ENCODE measurements at regions not wholly inside any gene's neighbourhood (a gene's known extent, or its start where the extent isn't known, plus 50 kb on each side); places are given as distances from the start of the nearest gene placed in this dataset.
"Not testable (repeated sequence)": the region's sequence is repeated elsewhere in the genome, so short reads cannot be mapped to it uniquely, and the experiment has no call there.

- DNase-seq (ENCODE audit: low read depth) = no peak
Measured at GRCh38 chr7:119838444-119838843, 434.5 kb upstream of the KCND2 start.

- no peak for DNase-seq (ENCODE audit: low read depth)
Measured at GRCh38 chr7:119842337-119842736, 430.6 kb upstream of the KCND2 start.

- DNase-seq (ENCODE audit: low read depth) = no peak
Measured at GRCh38 chr7:119842786-119843185, 430.2 kb upstream of the KCND2 start.

- DNase-seq (ENCODE audit: low read depth) = no peak
Measured at GRCh38 chr7:119861385-119861784, 411.6 kb upstream of the KCND2 start.

- no peak for DNase-seq (ENCODE audit: low read depth)
Measured at GRCh38 chr7:119868387-119868786, 404.6 kb upstream of the KCND2 start.

- no peak for DNase-seq (ENCODE audit: low read depth)
Measured at GRCh38 chr7:119879835-119880234, 393.1 kb upstream of the KCND2 start.

- DNase-seq (ENCODE audit: low read depth) = no peak
Measured at GRCh38 chr7:119886007-119886406, 387.0 kb upstream of the KCND2 start.

- not testable (repeated sequence) for DNase-seq (ENCODE audit: low read depth)
Measured at GRCh38 chr7:119886525-119886924, 386.4 kb upstream of the KCND2 start.

- no peak for DNase-seq (ENCODE audit: low read depth)
Measured at GRCh38 chr7:119888251-119888650, 384.7 kb upstream of the KCND2 start.

GRCh38 chr7:119890631-119891030, 382.3 kb upstream of the KCND2 start:
- DNase-seq (ENCODE audit: low read depth) = no peak

- DNase-seq (ENCODE audit: low read depth) = no peak
Measured at GRCh38 chr7:119895320-119895719, 377.7 kb upstream of the KCND2 start.

- no peak for DNase-seq (ENCODE audit: low read depth)
Measured at GRCh38 chr7:119896386-119896785, 376.6 kb upstream of the KCND2 start.

GRCh38 chr7:119900996-119901672, 371.8 kb upstream of the KCND2 start:
- peak; percentile 26 for DNase-seq (ENCODE audit: low read depth)

GRCh38 chr7:119903085-119903484, 369.9 kb upstream of the KCND2 start:
- no peak for DNase-seq (ENCODE audit: low read depth)

GRCh38 chr7:119905495-119905894, 367.5 kb upstream of the KCND2 start:
- DNase-seq (ENCODE audit: low read depth) = no peak

GRCh38 chr7:119908948-119909347, 364.0 kb upstream of the KCND2 start:
- DNase-seq (ENCODE audit: low read depth) = no peak

GRCh38 chr7:119914119-119914518, 358.9 kb upstream of the KCND2 start:
- not testable (repeated sequence) for DNase-seq (ENCODE audit: low read depth)

- no peak for DNase-seq (ENCODE audit: low read depth)
Measured at GRCh38 chr7:119916501-119916900, 356.5 kb upstream of the KCND2 start.

GRCh38 chr7:119918185-119918584, 354.8 kb upstream of the KCND2 start:
- DNase-seq (ENCODE audit: low read depth) = no peak

- DNase-seq (ENCODE audit: low read depth) = no peak
Measured at GRCh38 chr7:119919986-119920385, 353.0 kb upstream of the KCND2 start.

GRCh38 chr7:119925581-119926289, 347.2 kb upstream of the KCND2 start:
- no peak for DNase-seq (ENCODE audit: low read depth)

- DNase-seq (ENCODE audit: low read depth) = no peak
Measured at GRCh38 chr7:119929891-119930290, 343.1 kb upstream of the KCND2 start.

GRCh38 chr7:119931230-119931824, 341.6 kb upstream of the KCND2 start:
- no peak for DNase-seq (ENCODE audit: low read depth)

Measured in M059J (cell line).